ENCODE measurements at regions not wholly inside any gene's neighbourhood (a gene's known extent, or its start where the extent isn't known, plus 50 kb on each side); places are given as distances from the start of the nearest gene placed in this dataset.

- TF ChIP-seq ZC3H10 (CRISPR knock-in tag; IDR thresholded peaks at IDR 0.05): no peak
- no peak for TF ChIP-seq PATZ1 (CRISPR knock-in tag; IDR thresholded peaks at IDR 0.05; ENCODE audit: borderline replicate concordance)
- TF ChIP-seq GLIS3 (CRISPR knock-in tag; IDR thresholded peaks at IDR 0.05): no peak
- no peak for TF ChIP-seq OSR1 (CRISPR knock-in tag; IDR thresholded peaks at IDR 0.05)
- no peak for TF ChIP-seq ZFP3 (CRISPR knock-in tag; IDR thresholded peaks at IDR 0.05)
- no peak for TF ChIP-seq RARB (CRISPR knock-in tag; IDR thresholded peaks at IDR 0.05)
- TF ChIP-seq ZNF70 (CRISPR knock-in tag; IDR thresholded peaks at IDR 0.05): no peak
- TF ChIP-seq BACH2 (CRISPR knock-in tag; IDR thresholded peaks at IDR 0.05; ENCODE audit: borderline replicate concordance): no peak
- TF ChIP-seq TOX (CRISPR knock-in tag; IDR thresholded peaks at IDR 0.05; ENCODE audit: borderline replicate concordance): no peak
Observed at GRCh38 chr2:188207554-188207953, 84.1 kb upstream of the GULP1 start.

Measured in SK-N-SH treated with all-trans-retinoic acid at 6 μM for 48 hours (cell line).